ENCODE measurements at regions not wholly inside any gene's neighbourhood (a gene's known extent, or its start where the extent isn't known, plus 50 kb on each side); places are given as distances from the start of the nearest gene placed in this dataset.

- DNase-seq = no peak
Measured at GRCh38 chr12:58812214-58812613, 108.1 kb downstream of the LRIG3 start.

GRCh38 chr12:58814036-58814435 lies 106.3 kb downstream of the LRIG3 start:
- no peak for DNase-seq

GRCh38 chr12:58815235-58815634 lies 105.1 kb downstream of the LRIG3 start:
- no peak for DNase-seq

- no peak for DNase-seq
Measured at GRCh38 chr12:58818546-58818945, 101.8 kb downstream of the LRIG3 start.

GRCh38 chr12:58819345-58819744 lies 101.0 kb downstream of the LRIG3 start:
- no peak for DNase-seq

GRCh38 chr12:58819985-58820384 lies 100.3 kb downstream of the LRIG3 start:
- no peak for DNase-seq

Data from NCI-H345 (cell line).